Stomach (tissue), 4 donors: ENCODE measurements at regions not wholly inside any gene's neighbourhood (a gene's known extent, or its start where the extent isn't known, plus 50 kb on each side); places are given as distances from the start of the nearest gene placed in this dataset.

ENCODE experiments used
- CTCF ChIP-seq, 7 experiments: fragments of 450-650 bp in 4 of 7; fragments of 200-600 bp in 3 of 7; sonication (generic) in 3 of 7; IDR thresholded peaks; one replicate each; pipeline ENCODE4 v1.5.1; 2016 to 2019; ENCODE audit warnings: antibody characterized with exemption in 7 of 7, control low read depth in 2 of 7, mild to moderate bottlenecking in 1 of 7
- EP300 ChIP-seq: sonication (generic); formaldehyde crosslinking; IDR thresholded peaks from one replicate; pipeline ENCODE4 v1.6.1; 2017; ENCODE audit warnings: antibody characterized with exemption
- POLR2A ChIP-seq, 4 donors: fragments of 450-650 bp; IDR thresholded peaks; one replicate each; pipeline ENCODE4 v1.6.1; 2016; ENCODE audit warnings: antibody characterized with exemption in 4 of 4, control low read depth in 2 of 4, mild to moderate bottlenecking in 1 of 4, moderate library complexity in 1 of 4

DNA sequence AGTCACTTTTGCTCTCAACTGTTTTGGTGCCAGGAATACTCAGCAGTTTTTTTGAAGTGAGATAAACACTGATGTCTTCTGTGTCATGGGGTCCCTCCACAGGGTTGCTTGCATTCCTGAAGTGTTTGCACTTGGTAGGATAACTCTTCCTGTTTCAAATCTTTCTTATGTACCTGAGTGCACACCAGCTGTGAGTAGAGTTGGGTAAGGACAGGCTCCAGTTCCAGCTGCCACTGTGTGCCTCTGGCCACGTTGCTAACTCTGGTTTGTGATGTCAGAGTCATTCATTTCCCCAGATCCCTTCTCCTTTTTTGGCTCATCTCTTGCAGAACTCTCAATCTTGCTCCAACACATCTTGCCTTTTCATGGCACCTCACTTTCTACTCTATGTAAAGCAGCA lies 356.3 kb upstream of the B3GALT2 start:
- TF ChIP-seq POLR2A (IDR thresholded peaks at IDR 0.05) = no peak
- TF ChIP-seq CTCF (IDR thresholded peaks at IDR 0.05) = no peak
- TF ChIP-seq EP300 = no peak
